GM19240 (cell line): ENCODE measurements at regions not wholly inside any gene's neighbourhood (a gene's known extent, or its start where the extent isn't known, plus 50 kb on each side); places are given as distances from the start of the nearest gene placed in this dataset.
"Not testable (repeated sequence)": the region's sequence is repeated elsewhere in the genome, so short reads cannot be mapped to it uniquely, and the experiment has no call there.

Source experiments
- DNase-seq: peaks from one replicate; pipeline ENCODE4 v3.0.0; 2011; ENCODE audit warnings: low spot score; ENCODE audit not compliant: insufficient read length

GRCh38 chr1:101410048-101410878, 173.4 kb downstream of the S1PR1 start:
- no peak for DNase-seq

- no peak for DNase-seq
Measured at GRCh38 chr1:101420406-101420805, 183.6 kb downstream of the S1PR1 start.

- not testable (repeated sequence) for DNase-seq
Measured at GRCh38 chr1:101428083-101428482, 191.3 kb downstream of the S1PR1 start.

- DNase-seq = no peak
Measured at GRCh38 chr1:101428562-101428961, 191.7 kb downstream of the S1PR1 start.

- DNase-seq = no peak
Measured at GRCh38 chr1:101431956-101432510, 195.2 kb downstream of the S1PR1 start.

GRCh38 chr1:101435831-101436511, 199.2 kb downstream of the S1PR1 start:
- DNase-seq = no peak

GRCh38 chr1:101437800-101438199, 201.0 kb downstream of the S1PR1 start:
- no peak for DNase-seq

GRCh38 chr1:101438359-101438758, 201.5 kb downstream of the S1PR1 start:
- DNase-seq = peak; percentile 23

GRCh38 chr1:101440485-101440884, 203.7 kb downstream of the S1PR1 start:
- DNase-seq = no peak

- DNase-seq = no peak
Measured at GRCh38 chr1:101444381-101444780, 207.6 kb downstream of the S1PR1 start.

- DNase-seq = no peak
Measured at GRCh38 chr1:101444873-101445618, 208.2 kb downstream of the S1PR1 start.

- DNase-seq = no peak
Measured at GRCh38 chr1:101448018-101448417, 211.2 kb downstream of the S1PR1 start.

- not testable (repeated sequence) for DNase-seq
Measured at GRCh38 chr1:101450691-101451090, 213.9 kb downstream of the S1PR1 start.

- no peak for DNase-seq
Measured at GRCh38 chr1:101451888-101452287, 215.1 kb downstream of the S1PR1 start.

GRCh38 chr1:101452825-101453224, 216.0 kb downstream of the S1PR1 start:
- no peak for DNase-seq

- no peak for DNase-seq
Measured at GRCh38 chr1:101453844-101454243, 217.0 kb downstream of the S1PR1 start.

- DNase-seq = no peak
Measured at GRCh38 chr1:101455166-101455565, 218.3 kb downstream of the S1PR1 start.

GRCh38 chr1:101460739-101461138, 223.9 kb downstream of the S1PR1 start:
- no peak for DNase-seq

- no peak for DNase-seq
Measured at GRCh38 chr1:101463195-101463594, 226.4 kb downstream of the S1PR1 start.

GRCh38 chr1:101465941-101466340, 229.1 kb downstream of the S1PR1 start:
- no peak for DNase-seq

- no peak for DNase-seq
Measured at GRCh38 chr1:101474039-101474665, 237.3 kb downstream of the S1PR1 start.
